ENCODE measurements at regions not wholly inside any gene's neighbourhood (a gene's known extent, or its start where the extent isn't known, plus 50 kb on each side); places are given as distances from the start of the nearest gene placed in this dataset.

- H3K9me3 ChIP-seq (ENCODE audit: control insufficient read depth in 1 of 2, insufficient read depth in 1 of 2, low read depth in 1 of 2, low read length in 2 of 2): no peaks in the 10 kb centered on the region
- no peaks in the 10 kb centered on the region for H3K36me3 ChIP-seq (ENCODE audit: control insufficient read depth in 1 of 2, insufficient read depth in 2 of 2, low read length in 2 of 2)
- H3K27me3 ChIP-seq (ENCODE audit: insufficient read depth, low read length): peaks cover 5% of the 10 kb centered on the region; the same call in 1 of the 2 replicates
- intact Hi-C loops (cut with micrococcal nuclease): no loop called here
- H3K79me2 ChIP-seq (ENCODE audit: insufficient read depth, low read length): no peaks in the 10 kb centered on the region
- DNase-seq (ENCODE audit: low read depth, low spot score) (no peak), ATAC-seq (no peak)
- H3K27ac ChIP-seq (ENCODE audit: low read depth, low read length): no peak overlapping the region
- no peak overlapping the region for H3K9ac ChIP-seq (ENCODE audit: low read length)
- no peak for TF ChIP-seq JUND (IDR thresholded peaks at IDR 0.05)
- no peak for TF ChIP-seq EZH2phosphoT487 (IDR thresholded peaks at IDR 0.05; ENCODE audit: borderline replicate concordance)
- TF ChIP-seq EGR1 (IDR thresholded peaks at IDR 0.05; ENCODE audit: low read depth): no peak
- TF ChIP-seq, protein P1, sequence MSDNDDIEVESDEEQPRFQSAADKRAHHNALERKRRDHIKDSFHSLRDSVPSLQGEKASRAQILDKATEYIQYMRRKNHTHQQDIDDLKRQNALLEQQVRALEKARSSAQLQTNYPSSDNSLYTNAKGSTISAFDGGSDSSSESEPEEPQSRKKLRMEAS (IDR thresholded peaks at IDR 0.05): no peak
- TF ChIP-seq SIN3A (IDR thresholded peaks at IDR 0.05; ENCODE audit: low read depth): no peak
- TF ChIP-seq CTCF (IDR thresholded peaks at IDR 0.05 in 2 of 3, conservative IDR thresholded peaks at IDR 0.05 in 1 of 3; ENCODE audit: borderline replicate concordance in 1 of 3, insufficient read depth in 1 of 3, low read depth in 2 of 3, low read length in 2 of 3): no peak
- TF ChIP-seq CEBPB (IDR thresholded peaks at IDR 0.05; ENCODE audit: low read depth): no peak
- TF ChIP-seq POLR2A (IDR thresholded peaks at IDR 0.05; ENCODE audit: borderline replicate concordance, extremely low read depth, insufficient read depth, insufficient read length): no peak
- TF ChIP-seq TCF7L2 (IDR thresholded peaks at IDR 0.05; ENCODE audit: borderline replicate concordance, extremely low read depth, insufficient read depth, insufficient read length): no peak
- TF ChIP-seq ELF1 (IDR thresholded peaks at IDR 0.05; ENCODE audit: borderline replicate concordance, low read depth): no peak
- no peak for TF ChIP-seq ZNF274 (IDR thresholded peaks at IDR 0.05; ENCODE audit: low read depth, low read length)
- TF ChIP-seq REST (IDR thresholded peaks at IDR 0.05; ENCODE audit: low read depth): no peak
- TF ChIP-seq SP1 (IDR thresholded peaks at IDR 0.05; ENCODE audit: low read depth): no peak
- no peak for TF ChIP-seq YY1 (IDR thresholded peaks at IDR 0.05; ENCODE audit: extremely low read depth, insufficient replicate concordance, low read depth, low read length)
- TF ChIP-seq FOSL1 (IDR thresholded peaks at IDR 0.05; ENCODE audit: low read depth): no peak
- TF ChIP-seq POLR2AphosphoS5 (IDR thresholded peaks at IDR 0.05; ENCODE audit: low read depth, low read length): no peak
- no peak for TF ChIP-seq SRF (IDR thresholded peaks at IDR 0.05; ENCODE audit: low read depth)
- TF ChIP-seq CBX3 (IDR thresholded peaks at IDR 0.05; ENCODE audit: low read depth): no peak
- no peak for TF ChIP-seq RAD21 (IDR thresholded peaks at IDR 0.05; ENCODE audit: low read depth)
- RAD21 ChIA-PET (ENCODE audit: low non-redundant PET in 1 of 2, low total read pairs in 2 of 2, uncharacterized antibody in 2 of 2, unreplicated experiment in 2 of 2): no interaction called here
- H3K9me2 ChIP-seq (ENCODE audit: insufficient read depth): no peaks in the 10 kb centered on the region
- no peak overlapping the region for H3K4me2 ChIP-seq (ENCODE audit: low read length)
- no peaks in the 10 kb centered on the region for H3K4me1 ChIP-seq (ENCODE audit: control insufficient read depth in 1 of 2, insufficient read depth in 2 of 2, low read length in 2 of 2)
- no peak overlapping the region for H3K4me3 ChIP-seq (replicated peaks in 1 of 2; ENCODE audit: low read depth in 1 of 2, low read length in 2 of 2)
- no peak overlapping the region for H2AFZ ChIP-seq (ENCODE audit: low read depth, low read length, poor library complexity, severe bottlenecking)
- BruUV-seq (replicated peaks): no TSS peak
- CTCF ChIA-PET: no interaction called here
- H4K20me1 ChIP-seq (ENCODE audit: insufficient read depth): no peaks in the 10 kb centered on the region
- POLR2A ChIA-PET: no interaction called here
Observed at GRCh38 chr11:95569207-95569606, 220.4 kb downstream of the FAM76B start.

Data from HCT116 (cell line).